GM12878 (cell line): ENCODE measurements at regions not wholly inside any gene's neighbourhood (a gene's known extent, or its start where the extent isn't known, plus 50 kb on each side); places are given as distances from the start of the nearest gene placed in this dataset.

Experiments used
- ATAC-seq: fragments of 200-7000 bp; cut with Tn5 transposase; 3 replicates; pipeline ENCODE4 v1.9.1; 2020; ENCODE audit warnings: mild to moderate bottlenecking, moderate library complexity
- BruUV-seq: library from RNA; stranded (reverse); fragments of 400-500 nt; replicated peaks from 2 replicates; lab custom pipeline; 2021; lab: Mats Ljungman, UMichigan
- CTCF ChIA-PET: fragments of 300-600 bp; sonication (Branson Sonifier 250); formaldehyde crosslinking; extraction: SDS; loops from one replicate; lab custom pipeline; 2021; ENCODE audit warnings: inconsistent platforms; lab: Yijun Ruan, JAX
- POLR2A ChIA-PET: fragments of 350-600 bp; formaldehyde crosslinking; extraction: SDS; loops from one replicate; lab custom pipeline; 2021; ENCODE audit warnings: inconsistent platforms; lab: Charles Lee
- RAD21 ChIA-PET: fragments of 300-600 bp; sonication (Branson Sonifier 250); formaldehyde crosslinking; loops from one replicate; lab custom pipeline; 2023; ENCODE audit warnings: antibody characterized with exemption; ENCODE audit not compliant: unreplicated experiment; lab: Charles Lee
- SMC1A ChIA-PET: fragments of 300-600 bp; sonication (Branson Sonifier 250); formaldehyde crosslinking; loops from one replicate; lab custom pipeline; 2023; ENCODE audit not compliant: unreplicated experiment, uncharacterized antibody; lab: Charles Lee
- DNase-seq: peaks from one replicate; pipeline ENCODE4 v3.0.0-alpha.2; 2011; ENCODE audit warnings: low read depth, low spot score
- FAIRE-seq: peaks from 3 replicates; lab custom pipeline; 2011; peaks lifted over from hg19 to GRCh38; lab: Jason Lieb, UNC
- H2AFZ ChIP-seq: 2 replicates; pipeline ENCODE4 v1.6.0; 2011; ENCODE audit warnings: low read depth, low read length, control low read depth; ENCODE audit not compliant: control insufficient read depth
- H3K27ac ChIP-seq: 2 replicates; pipeline ENCODE4 v1.5.1; 2011; ENCODE audit warnings: control low read depth; ENCODE audit not compliant: control insufficient read depth, insufficient read depth
- H3K27me3 ChIP-seq, 2 experiments: replicated peaks in 1 of 2; 2 replicates each; pipeline versions ENCODE4 v1.6.0 to v1.6.1; 2011; ENCODE audit warnings: low read length in 1 of 2; ENCODE audit not compliant: control insufficient read depth in 2 of 2, insufficient read depth in 2 of 2
- H3K36me3 ChIP-seq, 2 experiments: 2 replicates each; pipeline ENCODE4 v1.5.1; 2011; ENCODE audit warnings: low read length in 1 of 2; ENCODE audit not compliant: control insufficient read depth in 2 of 2, insufficient read depth in 2 of 2
- H3K4me1 ChIP-seq: 2 replicates; pipeline ENCODE4 v1.6.1; 2011; ENCODE audit warnings: mild to moderate bottlenecking, low read length, moderate library complexity, mixed read lengths; ENCODE audit not compliant: control insufficient read depth, insufficient read depth
- H3K4me2 ChIP-seq: 2 replicates; pipeline ENCODE4 v1.6.0; 2011; ENCODE audit warnings: control low read depth; ENCODE audit not compliant: control insufficient read depth, insufficient read depth
- H3K4me3 ChIP-seq: fragments of 200-600 bp; sonication (generic); 2 replicates; pipeline ENCODE4 v1.5.1; 2016
- H3K79me2 ChIP-seq: 2 replicates; pipeline ENCODE4 v1.6.0; 2011; ENCODE audit warnings: low read length; ENCODE audit not compliant: control insufficient read depth, insufficient read depth
- H3K9ac ChIP-seq: 2 replicates; pipeline ENCODE4 v1.8.0; 2011; ENCODE audit warnings: low read length, control low read depth, mixed read lengths; ENCODE audit not compliant: control insufficient read depth, insufficient read depth
- H3K9me3 ChIP-seq: replicated peaks from 3 replicates; pipeline ENCODE4 v1.5.1; 2011; ENCODE audit warnings: mild to moderate bottlenecking, low read length; ENCODE audit not compliant: control insufficient read depth, insufficient read depth
- H4K20me1 ChIP-seq: 2 replicates; pipeline ENCODE4 v1.6.0; 2011; ENCODE audit not compliant: control insufficient read depth, insufficient read depth
- BMI1 ChIP-seq: fragments of 450-650 bp; IDR thresholded peaks from 2 replicates; pipeline ENCODE4 v1.6.1; 2016; ENCODE audit warnings: mild to moderate bottlenecking, moderate library complexity, borderline replicate concordance
- NFYA ChIP-seq: IDR thresholded peaks from 2 replicates; pipeline ENCODE4 v1.6.1; 2011; ENCODE audit warnings: low read depth, mild to moderate bottlenecking, low read length, improper control_type of control experiment, borderline replicate concordance
- USF1 ChIP-seq: IDR thresholded peaks from 2 replicates; pipeline ENCODE4 v1.6.1; 2011; ENCODE audit warnings: borderline replicate concordance, low read depth, mild to moderate bottlenecking, moderate library complexity, mixed read lengths, low read length; ENCODE audit not compliant: insufficient read depth; ENCODE audit errors: extremely low read length
- ZNF592 ChIP-seq: fragments of 450-650 bp; IDR thresholded peaks from 2 replicates; pipeline ENCODE4 v1.6.1; 2017; ENCODE audit warnings: mild to moderate bottlenecking, moderate library complexity
- WGBS: methylation state at CpG from one replicate; pipeline ENCODE4 v1.1.6; 2016; ENCODE audit warnings: low lambda C conversion rate; ENCODE audit not compliant: insufficient replicate concordance, insufficient coverage; ENCODE audit errors: missing lambda C conversion rate; 5-methylcytosine and 5-hydroxymethylcytosine counted together
- in situ Hi-C: fragments of 300-500 bp; cut with MboI; formaldehyde crosslinking; loops from 9 replicates; pipeline ENCODE4 v1.14.3; 2018; ENCODE audit warnings: mixed read lengths
- intact Hi-C: fragments of 100-400 bp; cut with micrococcal nuclease; formaldehyde crosslinking; loops from one replicate; pipeline ENCODE4 v1.14.2; 2022; ENCODE audit not compliant: unreplicated experiment

DNA sequence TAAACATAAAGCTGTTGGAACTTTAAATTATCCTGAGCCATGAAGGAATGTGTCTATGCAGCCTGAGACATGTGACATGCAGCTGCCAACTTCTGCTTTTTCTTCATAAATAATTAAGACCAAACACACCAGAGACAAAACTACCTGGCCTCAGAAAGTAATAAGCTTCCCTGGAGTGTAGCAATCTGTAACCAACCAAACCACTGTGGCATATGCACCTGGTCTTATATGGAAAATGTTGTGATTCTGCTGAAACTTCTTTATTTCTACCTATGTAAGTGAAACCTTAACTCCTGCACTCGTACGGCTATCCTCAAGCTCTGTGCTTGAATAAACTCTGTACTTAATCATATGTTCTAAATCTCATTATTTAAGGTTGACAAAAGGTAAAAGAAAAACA is 515.0 kb downstream of the TMEM182 start (continued):
- no peak for TF ChIP-seq USF1

DNA sequence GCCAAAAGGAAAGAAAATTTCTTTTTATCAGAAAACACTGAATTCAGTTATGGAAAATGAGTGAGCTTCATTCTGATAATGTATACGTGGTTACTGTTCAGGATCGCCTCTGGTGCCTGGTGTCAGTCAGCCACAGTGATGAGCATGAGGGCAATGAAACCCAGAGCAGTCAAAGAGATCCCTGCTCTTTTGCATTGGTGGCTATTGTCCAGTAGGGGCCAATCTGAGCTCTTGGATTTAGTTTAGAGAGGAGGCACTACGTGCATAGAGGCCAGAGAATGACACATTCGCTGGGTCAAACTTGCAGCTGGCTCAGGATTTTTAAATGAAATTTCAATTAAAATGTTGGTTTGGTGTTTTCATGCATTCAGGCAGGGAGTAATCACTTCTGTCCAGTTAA is 522.9 kb downstream of the TMEM182 start:
- POLR2A ChIA-PET = no interaction called here
- ATAC-seq (no peak), FAIRE-seq (no peak), DNase-seq (no peak)
- intact Hi-C loops = no loop called here
- RAD21 ChIA-PET = no interaction called here
- H3K4me3 ChIP-seq = no peak overlapping the region
- no peaks in the 10 kb centered on the region for H4K20me1 ChIP-seq
- no peak overlapping the region for H3K4me2 ChIP-seq
- SMC1A ChIA-PET = interaction anchor here (1.3 kb wide), 1 partner anchor 9 kb away, joined by 3 read pairs; no protein-coding TSS in a partner anchor
- H3K36me3 ChIP-seq = no peaks in the 10 kb centered on the region
- H3K27ac ChIP-seq = no peak overlapping the region
- in situ Hi-C loops = no loop called here
- H3K27me3 ChIP-seq = no peaks in the 10 kb centered on the region
- no peaks in the 10 kb centered on the region for H3K9me3 ChIP-seq
- H3K9ac ChIP-seq = no peak overlapping the region
- H2AFZ ChIP-seq = no peak overlapping the region
- H3K4me1 ChIP-seq = no peaks in the 10 kb centered on the region
- 26% methylated on average over 4 of the region's 4 CpGs for WGBS
- TF ChIP-seq BMI1 = no peak
- no peak for TF ChIP-seq ZNF592
- TF ChIP-seq NFYA = no peak
- TF ChIP-seq, all 136 proteins: peak for 0
- BruUV-seq = no TSS peak
- CTCF ChIA-PET = no interaction called here
- no peaks in the 10 kb centered on the region for H3K79me2 ChIP-seq
